ENCODE measurements at regions not wholly inside any gene's neighbourhood (a gene's known extent, or its start where the extent isn't known, plus 50 kb on each side); places are given as distances from the start of the nearest gene placed in this dataset.

- Histone ChIP-seq H3K14ac (ENCODE audit: insufficient read length) (no peak overlapping the region), H3K4me1 (replicated peaks in 1 of 4; ENCODE audit: control insufficient read depth in 3 of 4, insufficient read depth in 4 of 4, low read length in 3 of 4) (no peaks in the 10 kb centered on the region), H3K4me3 (ENCODE audit: extremely low read depth in 1 of 4, insufficient read depth in 2 of 4, low read depth in 3 of 4, low read length in 4 of 4) (no peak overlapping the region), H3K18ac (ENCODE audit: extremely low read depth, low read length) (no peak overlapping the region), H3K9me3 (ENCODE audit: insufficient read depth in 2 of 2, low read depth in 1 of 2, low read length in 1 of 2) (no peaks in the 10 kb centered on the region), H2BK5ac (ENCODE audit: low read depth, low read length) (no peak overlapping the region), H3K27me3 (replicated peaks in 1 of 4; ENCODE audit: control insufficient read depth in 3 of 4, extremely low read depth in 1 of 4, insufficient read depth in 3 of 4, low read length in 3 of 4) (no peaks in the 10 kb centered on the region), H3K79me2 (ENCODE audit: control insufficient read depth in 1 of 2, insufficient read depth in 2 of 2, low read length in 2 of 2) (no peaks in the 10 kb centered on the region), H2AK5ac (ENCODE audit: low read depth, low read length) (no peak overlapping the region), H2BK12ac (ENCODE audit: low read depth, low read length) (no peak overlapping the region), H4K20me1 (replicated peaks in 1 of 2; ENCODE audit: control insufficient read depth in 1 of 2, insufficient read depth in 2 of 2, low read length in 2 of 2) (no peaks in the 10 kb centered on the region), H3K79me1 (ENCODE audit: low read depth, low read length) (no peaks in the 10 kb centered on the region), H4K8ac (ENCODE audit: extremely low read depth, insufficient read depth, low read length) (no peak overlapping the region), H2BK20ac (ENCODE audit: low read length) (no peak overlapping the region), H4K91ac (replicated peaks; ENCODE audit: insufficient read length, low read length) (no peak overlapping the region), H2AFZ (ENCODE audit: low read length) (no peak overlapping the region), H4K5ac (ENCODE audit: insufficient read length, low read depth, low read length) (no peak overlapping the region), H3K27ac (ENCODE audit: low read depth, low read length) (no peak overlapping the region), H3K4ac (replicated peaks; ENCODE audit: insufficient read length, low read depth, low read length) (no peak overlapping the region), H3K23me2 (ENCODE audit: low read depth, low read length) (no peaks in the 10 kb centered on the region), H3K23ac (ENCODE audit: insufficient read length) (no peak overlapping the region), H3K56ac (replicated peaks; ENCODE audit: insufficient read length, low read depth, low read length) (no peak overlapping the region), H3K4me2 (ENCODE audit: insufficient read depth in 1 of 2, low read depth in 2 of 2, low read length in 2 of 2) (no peak overlapping the region), H3K36me3 (ENCODE audit: control insufficient read depth in 2 of 4, insufficient read depth in 4 of 4, low read length in 3 of 4) (no peaks in the 10 kb centered on the region), H2BK15ac (ENCODE audit: low read length) (no peak overlapping the region), H3K9ac (replicated peaks in 1 of 4; ENCODE audit: extremely low read depth in 1 of 4, low read depth in 3 of 4, low read length in 3 of 4) (no peak overlapping the region), H2BK120ac (replicated peaks; ENCODE audit: low read depth, low read length) (no peak overlapping the region)
- TF ChIP-seq SIX5 (IDR thresholded peaks at IDR 0.05; ENCODE audit: low read depth, low read length), result no peak
- TF ChIP-seq BACH1 (IDR thresholded peaks at IDR 0.05; ENCODE audit: low read length), result no peak
- TF ChIP-seq PHF8 (conservative IDR thresholded peaks at IDR 0.05; ENCODE audit: low read depth, low read length), result no peak
- TF ChIP-seq RNF2 (IDR thresholded peaks at IDR 0.05; ENCODE audit: borderline replicate concordance, low read depth, low read length, missing control alignments, poor library complexity, severe bottlenecking), result no peak
- no peak for TF ChIP-seq KDM5A (IDR thresholded peaks at IDR 0.05; ENCODE audit: low read length)
- no peak for TF ChIP-seq TAF7 (optimal IDR thresholded peaks at IDR 0.05; ENCODE audit: borderline replicate concordance, low read depth, low read length)
- no peak for TF ChIP-seq YY1 (IDR thresholded peaks at IDR 0.05; ENCODE audit: low read depth, low read length)
- TF ChIP-seq CBX8 (IDR thresholded peaks at IDR 0.05; ENCODE audit: borderline replicate concordance, low read depth, low read length), result no peak
- no peak for TF ChIP-seq MAFK (IDR thresholded peaks at IDR 0.05; ENCODE audit: low read depth, low read length)
- no peak for TF ChIP-seq SRF (IDR thresholded peaks at IDR 0.05; ENCODE audit: low read depth, low read length)
- no peak for TF ChIP-seq CBX5 (IDR thresholded peaks at IDR 0.05; ENCODE audit: low read depth, low read length)
- 95% methylated on average over 6 of the region's 6 CpGs; no CpG with 5 or more reads in 1 of the 2 experiments for WGBS, 2 experiments (ENCODE audit: extremely low coverage in 1 of 2, insufficient coverage in 1 of 2, insufficient read length in 1 of 2, insufficient replicate concordance in 2 of 2, low coverage in 1 of 2, low lambda C conversion rate in 2 of 2, missing lambda C conversion rate in 1 of 2)
- ChIA-PET POLR2A (ENCODE audit: partially characterized antibody) (no interaction called here), CTCF (ENCODE audit: partially characterized antibody) (interaction anchor here (0.7 kb wide), 1 partner anchor 56 kb away, joined by 4 read pairs; no protein-coding TSS in a partner anchor)
- DNase-seq (ENCODE audit: low read depth in 1 of 2, low spot score in 2 of 2) (no peak), FAIRE-seq (no peak)
Observed at GRCh38 chrX:104427073-104427472, 138.9 kb upstream of the IL1RAPL2 start.

All from H1 (cell line).